PC-9 (cell line): ENCODE measurements at regions not wholly inside any gene's neighbourhood (a gene's known extent, or its start where the extent isn't known, plus 50 kb on each side); places are given as distances from the start of the nearest gene placed in this dataset.

Source experiments
- EZH2 ChIP-seq: fragments of 200-600 bp; sonication (generic); IDR thresholded peaks from 2 replicates; pipeline ENCODE4 v1.8.0; 2017; ENCODE audit warnings: antibody characterized with exemption, low read depth
- TF ChIP-seq, protein P1 (sequence below): fragments of 200-600 bp; sonication (generic); conservative IDR thresholded peaks from 2 replicates; pipeline ENCODE4 v1.6.1; 2017; ENCODE audit warnings: mixed run types, antibody characterized with exemption, mild to moderate bottlenecking, moderate library complexity

DNA sequence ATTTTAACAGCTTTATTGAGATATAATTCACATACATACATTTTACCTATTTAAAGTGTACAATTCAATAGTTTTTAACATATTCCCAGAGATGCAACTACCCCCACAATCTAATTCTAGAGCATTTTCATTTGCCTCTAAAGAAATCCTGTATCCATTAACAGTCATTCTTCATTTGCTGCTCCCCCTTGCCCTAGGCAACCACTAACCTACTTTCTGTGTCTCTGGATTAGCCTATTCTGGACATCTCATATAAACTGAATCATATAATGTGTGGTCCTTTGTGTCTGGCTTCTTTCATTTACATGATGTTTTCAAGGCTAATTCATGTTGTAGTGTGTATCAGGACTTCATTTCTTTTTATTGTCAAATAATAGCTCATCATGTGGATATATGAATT, 105.1 kb upstream of the GRPR start:
- TF ChIP-seq EZH2, result no peak
- TF ChIP-seq, protein P1, sequence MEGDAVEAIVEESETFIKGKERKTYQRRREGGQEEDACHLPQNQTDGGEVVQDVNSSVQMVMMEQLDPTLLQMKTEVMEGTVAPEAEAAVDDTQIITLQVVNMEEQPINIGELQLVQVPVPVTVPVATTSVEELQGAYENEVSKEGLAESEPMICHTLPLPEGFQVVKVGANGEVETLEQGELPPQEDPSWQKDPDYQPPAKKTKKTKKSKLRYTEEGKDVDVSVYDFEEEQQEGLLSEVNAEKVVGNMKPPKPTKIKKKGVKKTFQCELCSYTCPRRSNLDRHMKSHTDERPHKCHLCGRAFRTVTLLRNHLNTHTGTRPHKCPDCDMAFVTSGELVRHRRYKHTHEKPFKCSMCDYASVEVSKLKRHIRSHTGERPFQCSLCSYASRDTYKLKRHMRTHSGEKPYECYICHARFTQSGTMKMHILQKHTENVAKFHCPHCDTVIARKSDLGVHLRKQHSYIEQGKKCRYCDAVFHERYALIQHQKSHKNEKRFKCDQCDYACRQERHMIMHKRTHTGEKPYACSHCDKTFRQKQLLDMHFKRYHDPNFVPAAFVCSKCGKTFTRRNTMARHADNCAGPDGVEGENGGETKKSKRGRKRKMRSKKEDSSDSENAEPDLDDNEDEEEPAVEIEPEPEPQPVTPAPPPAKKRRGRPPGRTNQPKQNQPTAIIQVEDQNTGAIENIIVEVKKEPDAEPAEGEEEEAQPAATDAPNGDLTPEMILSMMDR, result no peak
